Ascending aorta (tissue), 2 donors: ENCODE measurements at regions not wholly inside any gene's neighbourhood (a gene's known extent, or its start where the extent isn't known, plus 50 kb on each side); places are given as distances from the start of the nearest gene placed in this dataset.

Experiments
- DNase-seq, 2 donors: peaks; one replicate each; pipeline ENCODE4 v3.0.0-alpha.2; 2019; ENCODE audit warnings: low spot score in 2 of 2
- H3K27ac ChIP-seq, 2 donors: fragments of 200-600 bp; sonication (generic); one replicate each; pipeline ENCODE4 v1.5.1; 2016 to 2017; ENCODE audit warnings: mild to moderate bottlenecking in 1 of 2
- H3K27me3 ChIP-seq: fragments of 200-600 bp; sonication (generic); one replicate; pipeline ENCODE4 v1.5.1; 2017
- H3K36me3 ChIP-seq, 2 donors: fragments of 200-600 bp; sonication (generic); one replicate each; pipeline ENCODE4 v1.5.1; 2016
- H3K4me1 ChIP-seq, 2 donors: fragments of 200-600 bp; sonication (generic); one replicate each; pipeline ENCODE4 v1.5.1; 2016 to 2017; ENCODE audit warnings: mild to moderate bottlenecking in 1 of 2
- H3K4me3 ChIP-seq, 2 donors: fragments of 200-600 bp; sonication (generic); one replicate each; pipeline ENCODE4 v1.5.1; 2016 to 2017; ENCODE audit warnings: mild to moderate bottlenecking in 1 of 2
- H3K9me3 ChIP-seq, 2 donors: fragments of 200-600 bp; sonication (generic); one replicate each; pipeline ENCODE4 v1.5.1; 2016
- intact Hi-C: fragments of 100-400 bp; cut with DNase I; formaldehyde crosslinking; loops from one replicate; pipeline ENCODE4 v1.15.1; 2023
- TF ChIP-seq, protein P1 (sequence below), 3 experiments: fragments of 200-600 bp in 2 of 3; fragments of 450-650 bp in 1 of 3; sonication (generic) in 2 of 3; IDR thresholded peaks; one replicate each; pipeline ENCODE4 v1.5.1; 2016 to 2019; ENCODE audit warnings: antibody characterized with exemption in 3 of 3, mild to moderate bottlenecking in 1 of 3, moderate library complexity in 1 of 3

- TF ChIP-seq, protein P1, sequence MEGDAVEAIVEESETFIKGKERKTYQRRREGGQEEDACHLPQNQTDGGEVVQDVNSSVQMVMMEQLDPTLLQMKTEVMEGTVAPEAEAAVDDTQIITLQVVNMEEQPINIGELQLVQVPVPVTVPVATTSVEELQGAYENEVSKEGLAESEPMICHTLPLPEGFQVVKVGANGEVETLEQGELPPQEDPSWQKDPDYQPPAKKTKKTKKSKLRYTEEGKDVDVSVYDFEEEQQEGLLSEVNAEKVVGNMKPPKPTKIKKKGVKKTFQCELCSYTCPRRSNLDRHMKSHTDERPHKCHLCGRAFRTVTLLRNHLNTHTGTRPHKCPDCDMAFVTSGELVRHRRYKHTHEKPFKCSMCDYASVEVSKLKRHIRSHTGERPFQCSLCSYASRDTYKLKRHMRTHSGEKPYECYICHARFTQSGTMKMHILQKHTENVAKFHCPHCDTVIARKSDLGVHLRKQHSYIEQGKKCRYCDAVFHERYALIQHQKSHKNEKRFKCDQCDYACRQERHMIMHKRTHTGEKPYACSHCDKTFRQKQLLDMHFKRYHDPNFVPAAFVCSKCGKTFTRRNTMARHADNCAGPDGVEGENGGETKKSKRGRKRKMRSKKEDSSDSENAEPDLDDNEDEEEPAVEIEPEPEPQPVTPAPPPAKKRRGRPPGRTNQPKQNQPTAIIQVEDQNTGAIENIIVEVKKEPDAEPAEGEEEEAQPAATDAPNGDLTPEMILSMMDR (IDR thresholded peaks at IDR 0.05) = no peak
- H3K4me1 ChIP-seq = no peaks in the 10 kb centered on the region
- DNase-seq = no peak
- no peak overlapping the region for H3K27ac ChIP-seq
- no peaks in the 10 kb centered on the region for H3K27me3 ChIP-seq
- H3K36me3 ChIP-seq = no peaks in the 10 kb centered on the region
- H3K4me3 ChIP-seq = no peak overlapping the region
- intact Hi-C loops = no loop called here
- H3K9me3 ChIP-seq = no peaks in the 10 kb centered on the region
Observed at GRCh38 chr11:135027461-135027860, 615.4 kb upstream of the B3GAT1 start.

GRCh38 chr11:135023499-135023898 lies 611.5 kb upstream of the B3GAT1 start:
- Histone ChIP-seq H3K27me3 (no peaks in the 10 kb centered on the region), H3K4me3 (no peak overlapping the region), H3K27ac (no peak overlapping the region), H3K4me1 (no peaks in the 10 kb centered on the region), H3K9me3 (no peaks in the 10 kb centered on the region), H3K36me3 (no peaks in the 10 kb centered on the region)
- TF ChIP-seq, protein P1 (IDR thresholded peaks at IDR 0.05) = no peak
- intact Hi-C loops = no loop called here
- no peak for DNase-seq

GRCh38 chr11:135022454-135022853 lies 610.4 kb upstream of the B3GAT1 start:
- no peaks in the 10 kb centered on the region for H3K27me3 ChIP-seq
- no peaks in the 10 kb centered on the region for H3K4me1 ChIP-seq
- intact Hi-C loops = no loop called here
- TF ChIP-seq, protein P1 (IDR thresholded peaks at IDR 0.05) = no peak
- no peaks in the 10 kb centered on the region for H3K9me3 ChIP-seq
- H3K27ac ChIP-seq = no peak overlapping the region
- DNase-seq = no peak
- no peak overlapping the region for H3K4me3 ChIP-seq
- H3K36me3 ChIP-seq = no peaks in the 10 kb centered on the region

GRCh38 chr11:135019899-135020298 lies 607.9 kb upstream of the B3GAT1 start:
- Histone ChIP-seq H3K27me3 (no peaks in the 10 kb centered on the region), H3K36me3 (no peaks in the 10 kb centered on the region), H3K4me1 (no peaks in the 10 kb centered on the region), H3K9me3 (no peaks in the 10 kb centered on the region), H3K4me3 (no peak overlapping the region), H3K27ac (no peak overlapping the region)
- TF ChIP-seq, protein P1 (IDR thresholded peaks at IDR 0.05) = no peak
- intact Hi-C loops = no loop called here
- DNase-seq = no peak

- intact Hi-C loops = no loop called here
- no peak overlapping the region for H3K4me3 ChIP-seq
- no peak overlapping the region for H3K27ac ChIP-seq
Observed at GRCh38 chr11:135019343-135019871, 607.4 kb upstream of the B3GAT1 start.

More at GRCh38 chr11:135019343-135019871, 607.4 kb upstream of the B3GAT1 start:
- no peaks in the 10 kb centered on the region for H3K27me3 ChIP-seq
- H3K4me1 ChIP-seq = no peaks in the 10 kb centered on the region
- DNase-seq = no peak
- no peaks in the 10 kb centered on the region for H3K9me3 ChIP-seq
- TF ChIP-seq, protein P1 (IDR thresholded peaks at IDR 0.05) = no peak
- H3K36me3 ChIP-seq = no peaks in the 10 kb centered on the region
